ENCODE measurements at regions not wholly inside any gene's neighbourhood (a gene's known extent, or its start where the extent isn't known, plus 50 kb on each side); places are given as distances from the start of the nearest gene placed in this dataset.

DNA sequence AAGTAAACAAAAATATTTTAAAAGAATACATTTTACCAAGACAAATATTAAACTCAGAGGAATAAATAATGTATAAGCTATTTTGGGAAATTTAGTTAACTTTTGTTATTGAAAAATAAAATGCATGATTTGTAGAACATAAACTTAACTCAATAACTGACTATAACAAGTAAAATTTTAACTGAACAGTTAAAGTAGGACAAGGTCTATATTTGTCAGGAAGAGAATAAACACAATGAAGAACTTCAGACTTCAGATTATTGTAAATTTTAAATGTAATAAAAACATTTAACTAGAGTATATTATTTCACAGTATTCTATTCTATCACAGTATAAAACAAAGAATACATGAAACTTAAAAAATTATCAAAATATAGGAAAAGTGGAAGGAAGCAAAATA is 948.8 kb upstream of the USP15 start:
- Mint-ChIP-seq H3K9me3 (peaks cover 3% of the 10 kb centered on the region), H3K27me3 (ENCODE audit: low read depth) (peaks cover 3% of the 10 kb centered on the region), H3K4me3 (no peak overlapping the region), H3K4me1 (no peaks in the 10 kb centered on the region), H3K36me3 (ENCODE audit: low read depth) (no peaks in the 10 kb centered on the region), H3K27ac (no peak overlapping the region)
- no peak for TF ChIP-seq CTCF (IDR thresholded peaks at IDR 0.05; ENCODE audit: unreplicated experiment in 3 of 3)

GRCh38 chr12:61348871-61349270 is 911.3 kb upstream of the USP15 start:
- Mint-ChIP-seq H3K4me3 (no peak overlapping the region), H3K27ac (no peak overlapping the region), H3K9me3 (no peaks in the 10 kb centered on the region), H3K36me3 (ENCODE audit: low read depth) (no peaks in the 10 kb centered on the region), H3K27me3 (ENCODE audit: low read depth) (no peaks in the 10 kb centered on the region), H3K4me1 (no peaks in the 10 kb centered on the region)
- no peak for TF ChIP-seq CTCF (IDR thresholded peaks at IDR 0.05; ENCODE audit: unreplicated experiment in 3 of 3)

DNA sequence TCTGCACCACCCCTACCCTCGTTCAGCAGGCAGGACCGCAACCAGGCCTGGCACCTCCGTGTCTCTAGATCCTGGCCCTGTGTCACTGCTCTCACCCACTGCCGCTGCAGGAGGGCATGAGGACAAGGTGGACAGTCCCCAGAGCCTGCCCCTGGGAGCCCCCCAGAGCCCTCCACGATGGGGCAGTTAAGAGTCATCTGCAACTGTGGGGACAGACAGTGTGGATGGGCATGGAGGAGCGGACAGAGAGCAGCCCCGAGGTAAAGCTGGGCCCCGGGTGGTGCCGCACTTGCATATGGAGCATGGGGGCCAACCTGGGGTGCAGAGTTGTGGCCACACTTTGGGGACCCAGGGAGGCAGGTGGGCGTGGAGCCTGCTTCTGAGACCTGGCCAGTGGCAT is 905.1 kb upstream of the USP15 start:
- Mint-ChIP-seq H3K27ac (no peak overlapping the region), H3K9me3 (no peaks in the 10 kb centered on the region), H3K4me1 (no peaks in the 10 kb centered on the region), H3K36me3 (ENCODE audit: low read depth) (no peaks in the 10 kb centered on the region), H3K4me3 (no peak overlapping the region), H3K27me3 (ENCODE audit: low read depth) (no peaks in the 10 kb centered on the region)
- no peak for TF ChIP-seq CTCF (IDR thresholded peaks at IDR 0.05; ENCODE audit: unreplicated experiment in 3 of 3)

DNA sequence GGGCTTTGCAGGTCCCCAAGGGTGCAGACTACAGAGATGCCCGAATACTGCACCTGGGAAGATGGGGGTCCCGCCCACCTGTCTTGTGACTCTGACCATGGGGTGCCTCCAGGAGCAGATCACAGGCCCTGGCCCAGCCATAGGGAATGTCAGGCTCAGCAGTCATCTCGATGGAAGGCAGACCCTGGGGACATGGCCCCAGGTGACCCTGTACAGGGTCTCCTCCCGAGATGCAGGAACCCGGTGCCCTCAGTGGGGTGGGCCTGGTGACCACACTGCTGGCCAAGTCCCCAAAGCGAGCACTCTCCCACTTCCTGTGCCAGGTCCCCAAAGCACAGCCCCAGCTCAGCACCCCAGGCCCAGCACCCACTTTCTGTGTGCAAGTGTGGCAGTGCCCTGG is 903.7 kb upstream of the USP15 start:
- Mint-ChIP-seq H3K4me3 (no peak overlapping the region), H3K4me1 (no peaks in the 10 kb centered on the region), H3K27me3 (ENCODE audit: low read depth) (no peaks in the 10 kb centered on the region), H3K36me3 (ENCODE audit: low read depth) (no peaks in the 10 kb centered on the region), H3K9me3 (no peaks in the 10 kb centered on the region), H3K27ac (no peak overlapping the region)
- TF ChIP-seq CTCF (IDR thresholded peaks at IDR 0.05; ENCODE audit: unreplicated experiment in 3 of 3) = no peak

DNA sequence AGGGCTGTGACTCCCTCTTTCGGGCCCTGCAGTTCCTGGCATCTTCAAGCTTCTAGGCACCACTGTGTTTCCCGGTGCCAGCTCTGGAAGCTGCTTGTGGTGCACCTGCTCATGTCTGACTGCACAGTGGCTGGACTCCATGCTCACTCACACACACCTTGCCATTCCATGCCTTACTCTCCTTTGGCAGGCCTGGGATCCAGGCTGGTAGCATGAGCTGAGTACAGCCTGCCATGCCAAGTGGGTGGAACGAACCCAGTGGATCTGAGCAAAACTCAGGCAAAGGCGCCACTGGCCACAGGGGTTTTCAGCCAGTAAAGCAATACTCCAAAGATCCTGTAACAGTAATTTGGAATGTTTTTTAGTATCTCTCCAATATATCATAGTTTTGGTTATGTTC is 902.7 kb upstream of the USP15 start:
- Mint-ChIP-seq H3K36me3 (ENCODE audit: low read depth) (no peaks in the 10 kb centered on the region), H3K4me1 (no peaks in the 10 kb centered on the region), H3K9me3 (no peaks in the 10 kb centered on the region), H3K4me3 (no peak overlapping the region), H3K27me3 (ENCODE audit: low read depth) (no peaks in the 10 kb centered on the region), H3K27ac (no peak overlapping the region)
- no peak for TF ChIP-seq CTCF (IDR thresholded peaks at IDR 0.05; ENCODE audit: unreplicated experiment in 3 of 3)

DNA sequence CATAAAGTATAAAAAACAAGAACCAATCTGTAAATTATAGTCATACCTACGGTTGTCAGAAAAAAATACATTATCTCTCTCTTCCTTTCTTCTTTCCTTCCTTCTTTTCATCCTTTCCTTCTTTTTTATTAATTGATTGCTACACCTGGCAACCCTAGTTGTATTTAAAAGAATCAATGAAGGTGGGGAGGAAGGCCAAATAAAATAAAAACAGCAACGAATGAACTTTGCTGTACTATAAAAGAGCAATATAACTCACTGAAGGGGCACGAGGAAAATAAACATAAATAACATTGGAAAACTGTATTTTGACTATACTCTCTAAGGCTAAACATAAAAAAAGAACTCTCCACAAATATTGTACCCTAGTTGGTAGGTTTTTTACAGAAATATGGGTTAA is 898.2 kb upstream of the USP15 start:
- no peak for TF ChIP-seq CTCF (IDR thresholded peaks at IDR 0.05; ENCODE audit: unreplicated experiment in 3 of 3)
- no peaks in the 10 kb centered on the region for H3K9me3 Mint-ChIP-seq
- H3K36me3 Mint-ChIP-seq (ENCODE audit: low read depth) = no peaks in the 10 kb centered on the region
- H3K27ac Mint-ChIP-seq = no peak overlapping the region
- no peak overlapping the region for H3K4me3 Mint-ChIP-seq
- H3K27me3 Mint-ChIP-seq (ENCODE audit: low read depth) = no peaks in the 10 kb centered on the region
- no peaks in the 10 kb centered on the region for H3K4me1 Mint-ChIP-seq

Measured in nephron (organoid).